HCT116 (cell line): ENCODE measurements at regions not wholly inside any gene's neighbourhood (a gene's known extent, or its start where the extent isn't known, plus 50 kb on each side); places are given as distances from the start of the nearest gene placed in this dataset.

Source experiments
- ATAC-seq: fragments of 200-7000 bp; cut with Tn5 transposase; 2 replicates; pipeline ENCODE4 v1.9.1; 2020; ENCODE audit warnings: mild to moderate bottlenecking, moderate library complexity
- BruUV-seq: library from RNA; stranded (reverse); fragments of 400-500 nt; replicated peaks from 2 replicates; lab custom pipeline; 2021; lab: Mats Ljungman, UMichigan
- CTCF ChIA-PET: fragments of 300-600 bp; sonication (Branson Sonifier 250); formaldehyde crosslinking; loops from one replicate; lab custom pipeline; 2021; ENCODE audit warnings: antibody characterized with exemption; lab: Charles Lee
- POLR2A ChIA-PET: fragments of 300-600, 350-600 bp; sonication (Branson Sonifier 250); formaldehyde crosslinking; loops from one replicate; lab custom pipeline; 2021; ENCODE audit warnings: antibody characterized with exemption; lab: Charles Lee
- RAD21 ChIA-PET, 2 experiments: fragments of 300-600 bp; sonication (Branson Sonifier 250); formaldehyde crosslinking; loops; one replicate each; lab custom pipeline; 2023; ENCODE audit warnings: low total read pairs in 2 of 2; ENCODE audit not compliant: uncharacterized antibody in 2 of 2, unreplicated experiment in 2 of 2, low non-redundant PET in 1 of 2; lab: Charles Lee
- DNase-seq: peaks from one replicate; pipeline ENCODE4 v3.0.0-alpha.2; 2010; ENCODE audit warnings: low read depth, low spot score
- H2AFZ ChIP-seq: fragments of 200-600 bp; shearing (Covaris generic), sonication (generic); 2 replicates; pipeline ENCODE4 v1.6.1; 2017; ENCODE audit warnings: low read depth, mixed run types, mixed read lengths, antibody characterized with exemption, low read length; ENCODE audit not compliant: poor library complexity, severe bottlenecking
- H3K27ac ChIP-seq: 2 replicates; pipeline ENCODE4 v1.5.1; 2012; ENCODE audit warnings: low read depth, low read length
- H3K27me3 ChIP-seq: fragments of 200-600 bp; sonication (generic); 2 replicates; pipeline ENCODE4 v1.6.1; 2016; ENCODE audit warnings: mixed run types, low read length, mixed read lengths; ENCODE audit not compliant: insufficient read depth
- H3K36me3 ChIP-seq, 2 experiments: fragments of 200-500 bp in 1 of 2; fragments of 200-600 bp in 1 of 2; sonication (Bioruptor generic) in 1 of 2; sonication (generic) in 1 of 2; 2 replicates each; pipeline versions ENCODE4 v1.5.1 to v1.6.1; 2014 to 2016; ENCODE audit warnings: low read length in 2 of 2, inconsistent platforms in 1 of 2, mixed read lengths in 1 of 2, mixed run types in 1 of 2; ENCODE audit not compliant: insufficient read depth in 2 of 2, control insufficient read depth in 1 of 2
- H3K4me1 ChIP-seq, 2 experiments: fragments of 200-600 bp in 1 of 2; sonication (generic) in 1 of 2; 2 replicates each; pipeline versions ENCODE4 v1.5.1 to v1.6.1; 2012 to 2017; ENCODE audit warnings: low read length in 2 of 2, inconsistent platforms in 1 of 2, mild to moderate bottlenecking in 1 of 2, mixed read lengths in 1 of 2, mixed run types in 1 of 2, moderate library complexity in 1 of 2; ENCODE audit not compliant: insufficient read depth in 2 of 2, control insufficient read depth in 1 of 2
- H3K4me2 ChIP-seq: fragments of 200-600 bp; sonication (generic); 2 replicates; pipeline ENCODE4 v1.6.1; 2017; ENCODE audit warnings: mixed run types, low read length, mixed read lengths
- H3K4me3 ChIP-seq, 2 experiments: fragments of 200-600 bp in 1 of 2; sonication (generic) in 1 of 2; replicated peaks in 1 of 2; 2 replicates each; pipeline ENCODE4 v1.5.1; 2011 to 2016; ENCODE audit warnings: low read length in 2 of 2, control low read depth in 1 of 2, low read depth in 1 of 2, mild to moderate bottlenecking in 1 of 2, mixed read lengths in 1 of 2, mixed run types in 1 of 2
- H3K79me2 ChIP-seq: fragments of 200-600 bp; sonication (generic); 2 replicates; pipeline ENCODE4 v1.6.1; 2017; ENCODE audit warnings: mild to moderate bottlenecking, mixed run types, low read length, moderate library complexity, mixed read lengths; ENCODE audit not compliant: insufficient read depth
- H3K9ac ChIP-seq: fragments of 200-600 bp; sonication (generic); 2 replicates; pipeline ENCODE4 v1.6.1; 2016; ENCODE audit warnings: low read length, mixed read lengths
- H3K9me2 ChIP-seq: fragments of 200-600 bp; sonication (generic), shearing (Covaris generic); 2 replicates; pipeline ENCODE4 v1.6.1; 2017; ENCODE audit warnings: mixed run types, mild to moderate bottlenecking, moderate library complexity; ENCODE audit not compliant: insufficient read depth
- H3K9me3 ChIP-seq, 2 experiments: fragments of 200-500 bp in 1 of 2; fragments of 200-600 bp in 1 of 2; sonication (Bioruptor generic) in 1 of 2; sonication (generic) in 1 of 2; 2 replicates each; pipeline ENCODE4 v1.6.1; 2014 to 2017; ENCODE audit warnings: low read length in 2 of 2, mixed read lengths in 2 of 2, inconsistent platforms in 1 of 2, low read depth in 1 of 2, mild to moderate bottlenecking in 1 of 2, mixed run types in 1 of 2, moderate library complexity in 1 of 2; ENCODE audit not compliant: control insufficient read depth in 1 of 2, insufficient read depth in 1 of 2
- H4K20me1 ChIP-seq: fragments of 200-600 bp; sonication (generic), shearing (Covaris generic); 2 replicates; pipeline ENCODE4 v1.6.1; 2017; ENCODE audit warnings: mixed run types, mild to moderate bottlenecking, moderate library complexity; ENCODE audit not compliant: insufficient read depth
- CEBPB ChIP-seq: IDR thresholded peaks from 2 replicates; pipeline ENCODE4 v1.6.1; 2012; ENCODE audit warnings: low read depth
- EZH2phosphoT487 ChIP-seq: fragments of 200-600 bp; IDR thresholded peaks from 2 replicates; pipeline ENCODE4 v1.6.1; 2018; ENCODE audit warnings: antibody characterized with exemption, borderline replicate concordance
- FOSL1 ChIP-seq: IDR thresholded peaks from 2 replicates; pipeline ENCODE4 v1.6.1; 2012; ENCODE audit warnings: low read depth
- JUND ChIP-seq: IDR thresholded peaks from 2 replicates; pipeline ENCODE4 v1.6.1; 2012
- POLR2A ChIP-seq: IDR thresholded peaks from 2 replicates; pipeline ENCODE4 v1.7.0; 2011; ENCODE audit warnings: borderline replicate concordance; ENCODE audit not compliant: insufficient read depth, insufficient read length; ENCODE audit errors: extremely low read depth
- RAD21 ChIP-seq: IDR thresholded peaks from 2 replicates; pipeline ENCODE4 v1.6.1; 2012; ENCODE audit warnings: low read depth, mild to moderate bottlenecking
- SIN3A ChIP-seq: IDR thresholded peaks from 2 replicates; pipeline ENCODE4 v1.6.1; 2012; ENCODE audit warnings: low read depth
- SP1 ChIP-seq: IDR thresholded peaks from 2 replicates; pipeline ENCODE4 v1.6.1; 2012; ENCODE audit warnings: low read depth
- SRF ChIP-seq: IDR thresholded peaks from 2 replicates; pipeline ENCODE4 v1.6.1; 2012; ENCODE audit warnings: low read depth
- TCF7L2 ChIP-seq: IDR thresholded peaks from 2 replicates; pipeline ENCODE4 v1.7.0; 2011; ENCODE audit warnings: borderline replicate concordance, inconsistent platforms; ENCODE audit not compliant: insufficient read depth, insufficient read length; ENCODE audit errors: extremely low read depth
- YY1 ChIP-seq: IDR thresholded peaks from 2 replicates; pipeline ENCODE4 v1.6.1; 2011; ENCODE audit warnings: low read length, low read depth, moderate library complexity, mild to moderate bottlenecking; ENCODE audit not compliant: insufficient replicate concordance; ENCODE audit errors: extremely low read depth
- ZFX ChIP-seq: fragments of 450-650 bp; IDR thresholded peaks from 2 replicates; pipeline ENCODE4 v1.6.1; 2017
- ZNF274 ChIP-seq: fragments of 200-500 bp; sonication (Bioruptor generic); IDR thresholded peaks from 2 replicates; pipeline ENCODE4 v1.6.1; 2014; ENCODE audit warnings: mild to moderate bottlenecking, low read depth, low read length, inconsistent platforms
- intact Hi-C: fragments of 100-400 bp; cut with micrococcal nuclease; formaldehyde crosslinking; loops from 2 replicates; pipeline ENCODE4 v1.10.0; 2022
- TF ChIP-seq, protein P1 (sequence below), 3 experiments: fragments of 200-600 bp in 1 of 3; sonication (generic) in 1 of 3; IDR thresholded peaks in 2 of 3; conservative IDR thresholded peaks in 1 of 3; 2 replicates each; pipeline ENCODE4 v1.5.1; 2012 to 2017; ENCODE audit warnings: low read depth in 2 of 3, low read length in 2 of 3, antibody characterized with exemption in 1 of 3, borderline replicate concordance in 1 of 3, control low read depth in 1 of 3, mild to moderate bottlenecking in 1 of 3, mixed read lengths in 1 of 3, mixed run types in 1 of 3, moderate library complexity in 1 of 3; ENCODE audit not compliant: insufficient read depth in 1 of 3
- TF ChIP-seq, protein P2 (sequence below): IDR thresholded peaks from 2 replicates; pipeline ENCODE4 v1.6.1; 2012

DNA sequence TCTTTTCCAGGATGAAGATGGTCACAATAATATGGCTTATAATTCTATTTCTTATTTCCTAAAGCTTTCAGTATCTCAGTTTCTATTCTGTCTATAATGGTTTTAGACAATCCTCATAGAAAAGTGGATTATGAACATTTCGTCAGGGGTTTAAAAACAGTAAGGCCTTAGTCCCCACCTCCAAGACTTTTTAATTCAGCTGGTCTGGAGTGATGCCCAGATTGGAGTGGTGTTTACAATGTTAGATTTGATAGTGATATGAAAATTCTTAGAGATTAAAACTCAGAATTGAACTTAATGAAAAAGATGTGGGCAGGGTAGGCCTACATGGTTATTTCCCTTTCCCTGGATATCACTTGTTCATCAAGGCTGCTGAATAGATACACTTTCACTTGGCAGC, 1238.3 kb downstream of the SORCS3 start:
- Histone ChIP-seq H3K27ac (no peak overlapping the region), H3K79me2 (no peaks in the 10 kb centered on the region), H3K36me3 (no peaks in the 10 kb centered on the region; a peak in 1 of 4 replicates), H3K9me3 (peaks cover 21 to 25% of the 10 kb centered on the region in 2 experiments), H3K9ac (no peak overlapping the region), H3K4me3 (no peak overlapping the region), H3K4me2 (no peak overlapping the region), H4K20me1 (no peaks in the 10 kb centered on the region), H3K27me3 (no peaks in the 10 kb centered on the region), H3K4me1 (no peaks in the 10 kb centered on the region), H2AFZ (no peak overlapping the region), H3K9me2 (no peaks in the 10 kb centered on the region)
- ChIA-PET CTCF (no interaction called here), POLR2A (no interaction called here), RAD21 (no interaction called here)
- ATAC-seq = no peak
- BruUV-seq = no TSS peak
- no peak for DNase-seq
- intact Hi-C loops = no loop called here
- no peak for TF ChIP-seq EZH2phosphoT487
- TF ChIP-seq POLR2A = no peak
- TF ChIP-seq SP1 = no peak
- TF ChIP-seq, protein P1, sequence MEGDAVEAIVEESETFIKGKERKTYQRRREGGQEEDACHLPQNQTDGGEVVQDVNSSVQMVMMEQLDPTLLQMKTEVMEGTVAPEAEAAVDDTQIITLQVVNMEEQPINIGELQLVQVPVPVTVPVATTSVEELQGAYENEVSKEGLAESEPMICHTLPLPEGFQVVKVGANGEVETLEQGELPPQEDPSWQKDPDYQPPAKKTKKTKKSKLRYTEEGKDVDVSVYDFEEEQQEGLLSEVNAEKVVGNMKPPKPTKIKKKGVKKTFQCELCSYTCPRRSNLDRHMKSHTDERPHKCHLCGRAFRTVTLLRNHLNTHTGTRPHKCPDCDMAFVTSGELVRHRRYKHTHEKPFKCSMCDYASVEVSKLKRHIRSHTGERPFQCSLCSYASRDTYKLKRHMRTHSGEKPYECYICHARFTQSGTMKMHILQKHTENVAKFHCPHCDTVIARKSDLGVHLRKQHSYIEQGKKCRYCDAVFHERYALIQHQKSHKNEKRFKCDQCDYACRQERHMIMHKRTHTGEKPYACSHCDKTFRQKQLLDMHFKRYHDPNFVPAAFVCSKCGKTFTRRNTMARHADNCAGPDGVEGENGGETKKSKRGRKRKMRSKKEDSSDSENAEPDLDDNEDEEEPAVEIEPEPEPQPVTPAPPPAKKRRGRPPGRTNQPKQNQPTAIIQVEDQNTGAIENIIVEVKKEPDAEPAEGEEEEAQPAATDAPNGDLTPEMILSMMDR (IDR thresholded peaks at IDR 0.05 in 2 of 3, conservative IDR thresholded peaks at IDR 0.05 in 1 of 3; ENCODE audit: borderline replicate concordance in 1 of 3, insufficient read depth in 1 of 3, low read depth in 2 of 3, low read length in 2 of 3) = no peak
- TF ChIP-seq, protein P2, sequence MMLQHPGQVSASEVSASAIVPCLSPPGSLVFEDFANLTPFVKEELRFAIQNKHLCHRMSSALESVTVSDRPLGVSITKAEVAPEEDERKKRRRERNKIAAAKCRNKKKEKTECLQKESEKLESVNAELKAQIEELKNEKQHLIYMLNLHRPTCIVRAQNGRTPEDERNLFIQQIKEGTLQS = no peak
- TF ChIP-seq ZNF274 = no peak
- TF ChIP-seq TCF7L2 = no peak
- no peak for TF ChIP-seq FOSL1
- TF ChIP-seq RAD21 = no peak
- TF ChIP-seq CEBPB = no peak
- no peak for TF ChIP-seq SIN3A
- no peak for TF ChIP-seq ZFX
- TF ChIP-seq YY1 = no peak
- no peak for TF ChIP-seq JUND
- TF ChIP-seq SRF = no peak
- TF ChIP-seq, all 23 proteins: peak for 0
